Prostate gland (tissue), 2 donors: ENCODE measurements at regions not wholly inside any gene's neighbourhood (a gene's known extent, or its start where the extent isn't known, plus 50 kb on each side); places are given as distances from the start of the nearest gene placed in this dataset.
"Not testable (repeated sequence)": the region's sequence is repeated elsewhere in the genome, so short reads cannot be mapped to it uniquely, and the experiment has no call there.

ENCODE experiments used
- DNase-seq: peaks from one replicate; pipeline ENCODE4 v3.0.0-alpha.2; 2019; ENCODE audit warnings: low spot score
- H3K27ac ChIP-seq, 2 donors: fragments of 200-600 bp; sonication (generic); 2 replicates each; pipeline ENCODE4 v1.5.1; 2017 to 2019
- H3K27me3 ChIP-seq: fragments of 200-600 bp; sonication (generic); replicated peaks from 2 replicates; pipeline ENCODE4 v1.5.1; 2019; ENCODE audit not compliant: insufficient read depth
- H3K36me3 ChIP-seq, 2 donors: fragments of 200-600 bp; sonication (generic); 1 replicate in 1 of 2; 2 replicates in 1 of 2; pipeline versions ENCODE4 v1.5.1 to v1.8.1; 2017 to 2019
- H3K4me1 ChIP-seq: fragments of 200-600 bp; sonication (generic); replicated peaks from 2 replicates; pipeline ENCODE4 v1.5.1; 2019
- H3K4me3 ChIP-seq, 2 donors: fragments of 200-600 bp; sonication (generic); 2 replicates each; pipeline ENCODE4 v1.5.1; 2017 to 2019
- H3K9me3 ChIP-seq: fragments of 200-600 bp; sonication (generic); 2 replicates; pipeline ENCODE4 v1.5.1; 2017
- CTCF ChIP-seq, 4 experiments: fragments of 200-600 bp in 2 of 4; fragments of 450-650 bp in 2 of 4; sonication (generic) in 2 of 4; IDR thresholded peaks; 1 replicate in 3 of 4; 2 replicates in 1 of 4; pipeline ENCODE4 v1.5.1; 2016 to 2019; ENCODE audit warnings: antibody characterized with exemption in 4 of 4, mild to moderate bottlenecking in 2 of 4, moderate library complexity in 2 of 4
- POLR2A ChIP-seq: fragments of 450-650 bp; IDR thresholded peaks from one replicate; pipeline ENCODE4 v1.6.1; 2016; ENCODE audit warnings: antibody characterized with exemption, mild to moderate bottlenecking
- POLR2AphosphoS5 ChIP-seq: sonication (generic); formaldehyde crosslinking; IDR thresholded peaks from one replicate; pipeline ENCODE4 v1.6.1; 2017; ENCODE audit warnings: antibody characterized with exemption
- WGBS: methylation state at CpG from one replicate; pipeline ENCODE4 v1.1.5; 2018; 5-methylcytosine and 5-hydroxymethylcytosine counted together
- intact Hi-C: fragments of 100-400 bp; cut with DNase I; formaldehyde crosslinking; loops from one replicate; pipeline ENCODE4 v1.14.2; 2022

GRCh38 chr2:147156970-147157369 is 687.9 kb upstream of the ACVR2A start:
- no peak for DNase-seq
- Histone ChIP-seq H3K9me3 (no peaks in the 10 kb centered on the region), H3K27ac (no peak overlapping the region), H3K27me3 (no peaks in the 10 kb centered on the region), H3K4me3 (no peak overlapping the region), H3K36me3 (no peaks in the 10 kb centered on the region), H3K4me1 (no peaks in the 10 kb centered on the region)
- WGBS = 91% methylated on average over 3 of the region's 3 CpGs
- no peak for TF ChIP-seq CTCF (IDR thresholded peaks at IDR 0.05)
- no peak for TF ChIP-seq POLR2AphosphoS5
- TF ChIP-seq POLR2A = no peak
- intact Hi-C loops = no loop called here

- Histone ChIP-seq H3K27me3 (no peaks in the 10 kb centered on the region), H3K4me3 (no peak overlapping the region), H3K36me3 (no peaks in the 10 kb centered on the region), H3K9me3 (no peaks in the 10 kb centered on the region), H3K27ac (no peak overlapping the region), H3K4me1 (no peaks in the 10 kb centered on the region)
- 91% methylated on average over 4 of the region's 4 CpGs for WGBS
- intact Hi-C loops = no loop called here
- TF ChIP-seq POLR2A (no peak), POLR2AphosphoS5 (no peak)
- no peak for DNase-seq
Measured at GRCh38 chr2:147150241-147150635, 694.6 kb upstream of the ACVR2A start.

GRCh38 chr2:147149575-147150240 is 695.1 kb upstream of the ACVR2A start:
- DNase-seq = no peak
- no peak for TF ChIP-seq CTCF (IDR thresholded peaks at IDR 0.05)
- no peak for TF ChIP-seq POLR2AphosphoS5
- no peak for TF ChIP-seq POLR2A
- Histone ChIP-seq H3K27ac (no peak overlapping the region), H3K9me3 (no peaks in the 10 kb centered on the region), H3K36me3 (no peaks in the 10 kb centered on the region), H3K4me1 (no peaks in the 10 kb centered on the region), H3K27me3 (no peaks in the 10 kb centered on the region), H3K4me3 (no peak overlapping the region)
- 86% methylated on average over 16 of the region's 16 CpGs for WGBS
- intact Hi-C loops = no loop called here

GRCh38 chr2:147147802-147148201 is 697.0 kb upstream of the ACVR2A start:
- Histone ChIP-seq H3K4me3 (no peak overlapping the region), H3K9me3 (no peaks in the 10 kb centered on the region), H3K4me1 (no peaks in the 10 kb centered on the region), H3K36me3 (no peaks in the 10 kb centered on the region), H3K27me3 (no peaks in the 10 kb centered on the region), H3K27ac (no peak overlapping the region)
- intact Hi-C loops = no loop called here
- WGBS = 77% methylated on average over 2 of the region's 2 CpGs
- DNase-seq = no peak
- TF ChIP-seq POLR2AphosphoS5 (no peak), CTCF (IDR thresholded peaks at IDR 0.05) (no peak), POLR2A (no peak)

GRCh38 chr2:147141930-147142329 is 702.9 kb upstream of the ACVR2A start:
- intact Hi-C loops = no loop called here
- no peak for DNase-seq
- Histone ChIP-seq H3K9me3 (no peaks in the 10 kb centered on the region), H3K4me1 (no peaks in the 10 kb centered on the region), H3K27ac (no peak overlapping the region), H3K36me3 (no peaks in the 10 kb centered on the region), H3K4me3 (no peak overlapping the region), H3K27me3 (no peaks in the 10 kb centered on the region)
- TF ChIP-seq POLR2A = no peak
- no peak for TF ChIP-seq POLR2AphosphoS5
- TF ChIP-seq CTCF (IDR thresholded peaks at IDR 0.05) = no peak
- 88% methylated on average over 4 of the region's 4 CpGs for WGBS

GRCh38 chr2:147139732-147140131 is 705.1 kb upstream of the ACVR2A start:
- intact Hi-C loops, H3K27me3 ChIP-seq, DNase-seq, H3K27ac ChIP-seq, H3K4me1 ChIP-seq, H3K9me3 ChIP-seq, H3K4me3 ChIP-seq, H3K36me3 ChIP-seq: not testable (repeated sequence)
- 80% methylated on average over 2 of the region's 2 CpGs for WGBS
